HG03558 (cell line): ENCODE measurements at regions not wholly inside any gene's neighbourhood (a gene's known extent, or its start where the extent isn't known, plus 50 kb on each side); places are given as distances from the start of the nearest gene placed in this dataset.

Experiments used
- ATAC-seq: cut with Tn5 transposase; IDR thresholded peaks from one replicate; pipeline ENCODE4 v1.9.1; 2021; ENCODE audit warnings: moderate number of reproducible peaks; ENCODE audit not compliant: unreplicated experiment; ENCODE audit errors: extremely low read depth

- no peak for ATAC-seq
Observed at GRCh38 chr13:76756451-76756850, 129.8 kb downstream of the KCTD12 start.

GRCh38 chr13:76754414-76754813, 131.8 kb downstream of the KCTD12 start:
- no peak for ATAC-seq

GRCh38 chr13:76751278-76751677, 134.9 kb downstream of the KCTD12 start:
- ATAC-seq: no peak

GRCh38 chr13:76750126-76750525, 136.1 kb downstream of the KCTD12 start:
- ATAC-seq: no peak

- ATAC-seq: peak; percentile 74
Observed at GRCh38 chr13:76745261-76746200, 140.7 kb downstream of the KCTD12 start.

- ATAC-seq: no peak
Observed at GRCh38 chr13:76741624-76742023, 144.6 kb downstream of the KCTD12 start.

GRCh38 chr13:76741046-76741445, 145.2 kb downstream of the KCTD12 start:
- ATAC-seq: no peak

GRCh38 chr13:76738616-76739015, 147.6 kb downstream of the KCTD12 start:
- no peak for ATAC-seq

- no peak for ATAC-seq
Observed at GRCh38 chr13:76737526-76737925, 148.7 kb downstream of the KCTD12 start.

- no peak for ATAC-seq
Observed at GRCh38 chr13:76735641-76736040, 150.6 kb downstream of the KCTD12 start.

- ATAC-seq: no peak
Observed at GRCh38 chr13:76733671-76734070, 152.5 kb downstream of the KCTD12 start.

- ATAC-seq: no peak
Observed at GRCh38 chr13:76732367-76732766, 153.8 kb downstream of the KCTD12 start.

- no peak for ATAC-seq
Observed at GRCh38 chr13:76730220-76730619, 156.0 kb downstream of the KCTD12 start.

GRCh38 chr13:76729691-76730090, 156.5 kb downstream of the KCTD12 start:
- ATAC-seq: no peak

GRCh38 chr13:76725896-76726295, 160.3 kb downstream of the KCTD12 start:
- ATAC-seq: no peak

- ATAC-seq: no peak
Observed at GRCh38 chr13:76725211-76725610, 161.0 kb downstream of the KCTD12 start.

- ATAC-seq: no peak
Observed at GRCh38 chr13:76724421-76724820, 161.8 kb downstream of the KCTD12 start.

- no peak for ATAC-seq
Observed at GRCh38 chr13:76723551-76724232, 162.5 kb downstream of the KCTD12 start.

- ATAC-seq: no peak
Observed at GRCh38 chr13:76722782-76723181, 163.4 kb downstream of the KCTD12 start.

- no peak for ATAC-seq
Observed at GRCh38 chr13:76720821-76721220, 165.4 kb downstream of the KCTD12 start.

- no peak for ATAC-seq
Observed at GRCh38 chr13:76720416-76720815, 165.8 kb downstream of the KCTD12 start.
